ENCODE measurements at regions not wholly inside any gene's neighbourhood (a gene's known extent, or its start where the extent isn't known, plus 50 kb on each side); places are given as distances from the start of the nearest gene placed in this dataset.

DNA sequence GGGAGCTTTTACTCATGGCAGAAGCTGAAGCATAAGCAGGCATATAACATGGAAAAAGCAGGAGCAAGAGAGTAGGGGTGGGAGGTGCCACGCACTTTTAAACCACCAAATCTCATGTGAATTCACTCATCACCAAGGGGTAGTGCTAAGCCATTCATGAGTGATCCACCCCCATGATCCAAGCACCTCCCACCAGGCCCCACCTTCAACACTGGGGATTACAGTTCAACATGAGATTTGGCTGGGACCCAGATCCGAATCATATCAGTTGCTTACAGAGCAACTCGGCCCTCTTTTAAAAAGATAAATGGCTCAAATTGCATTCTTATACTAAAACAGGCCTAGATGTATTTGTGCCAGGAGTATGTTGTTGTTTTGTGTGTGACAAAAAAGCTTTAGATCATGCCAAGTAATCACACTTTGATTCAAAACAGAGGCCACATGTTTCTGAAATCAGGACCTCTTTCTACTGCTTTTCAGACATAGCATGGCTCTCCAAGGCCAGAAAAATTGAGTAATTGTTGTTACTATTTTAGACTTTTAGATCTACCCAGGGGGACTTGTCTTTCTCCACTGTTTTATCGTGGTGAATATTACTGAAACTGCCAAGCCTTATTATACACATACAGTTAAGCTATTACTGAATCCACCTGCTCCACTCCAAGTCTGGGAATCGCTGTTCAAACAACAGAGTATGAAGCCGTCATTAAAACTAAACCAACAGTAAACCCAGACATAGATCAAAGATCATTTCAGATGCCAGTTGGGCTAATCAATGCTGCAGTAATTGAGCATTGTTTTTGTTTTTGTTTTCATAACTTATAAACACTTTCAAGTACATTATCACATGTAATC is 163.3 kb downstream of the KCNJ2 start:
- H3K4me1 ChIP-seq (ENCODE audit: control insufficient read depth in 3 of 3, insufficient read depth in 2 of 3, low read depth in 1 of 3, low read length in 2 of 3) = no peaks in the 10 kb centered on the region
- no peak overlapping the region for H3K27ac ChIP-seq (ENCODE audit: low read depth in 1 of 3, low read length in 2 of 3)
- 24 to 58% (median 33%) methylated on average over 6 of the region's 6 CpGs for WGBS, 3 donors
- H3K27me3 ChIP-seq (ENCODE audit: control insufficient read depth in 3 of 3, insufficient read depth in 3 of 3, low read length in 3 of 3) = no peaks in the 10 kb centered on the region
- no peak for FAIRE-seq
- peaks cover 0 to 2% of the 10 kb centered on the region in 2 donors for H3K9me3 ChIP-seq (ENCODE audit: control insufficient read depth in 2 of 2, insufficient read depth in 1 of 2, low read depth in 1 of 2, low read length in 1 of 2)
- peak; percentile 6 to 34 for DNase-seq
- no peak overlapping the region for H3K4me3 ChIP-seq (ENCODE audit: low read depth in 1 of 3, low read length in 3 of 3)
- no peaks in the 10 kb centered on the region for H3K36me3 ChIP-seq (ENCODE audit: control insufficient read depth in 3 of 3, insufficient read depth in 2 of 3, low read depth in 1 of 3, low read length in 3 of 3)

DNA sequence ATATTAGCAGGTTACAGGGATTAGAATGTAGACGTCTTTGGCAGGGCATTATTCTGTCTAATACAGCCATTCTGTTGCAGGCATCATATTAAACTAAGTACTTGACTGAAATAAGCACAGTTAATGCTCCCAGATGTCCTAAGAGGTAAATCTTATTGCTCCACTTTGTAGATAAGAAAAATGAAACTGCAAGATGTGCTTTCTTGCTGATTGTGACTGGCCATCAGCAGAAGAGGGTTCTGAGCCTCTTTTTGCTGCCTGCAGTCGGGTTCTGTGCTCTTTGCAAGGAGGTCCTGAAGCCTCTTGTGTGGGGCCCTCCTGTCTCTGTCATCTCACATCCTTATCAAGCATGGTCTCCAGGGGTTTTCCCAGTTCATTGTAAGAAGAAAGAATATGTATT is 167.1 kb downstream of the KCNJ2 start:
- 28 to 52% (median 36%) methylated on average over 2 of the region's 2 CpGs for WGBS, 3 donors
- FAIRE-seq = no peak
- no peak overlapping the region for H3K27ac ChIP-seq (ENCODE audit: low read depth in 1 of 3, low read length in 2 of 3)

DNA sequence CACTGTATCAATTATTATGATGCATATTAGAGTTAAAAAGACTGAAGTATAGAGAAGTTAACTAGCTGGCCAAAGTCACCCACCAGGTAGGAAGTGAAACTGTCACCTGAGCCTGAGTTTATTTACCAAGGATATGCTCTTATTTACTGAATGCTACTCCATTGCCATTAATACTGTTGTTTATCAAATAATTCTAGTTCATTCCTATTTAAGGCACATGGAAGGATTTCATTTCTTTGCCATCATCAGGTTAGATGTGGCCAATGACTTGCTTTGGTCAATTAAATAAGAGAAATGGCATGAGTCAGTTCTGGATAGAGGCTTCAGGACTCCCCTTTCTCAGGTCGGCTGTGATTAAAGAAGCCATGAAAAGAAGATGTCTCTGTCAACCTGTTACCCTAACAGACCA is 169.6 kb downstream of the KCNJ2 start:
- Histone ChIP-seq H3K36me3 (ENCODE audit: control insufficient read depth in 3 of 3, insufficient read depth in 2 of 3, low read depth in 1 of 3, low read length in 3 of 3) (no peaks in the 10 kb centered on the region), H3K4me1 (ENCODE audit: control insufficient read depth in 3 of 3, insufficient read depth in 2 of 3, low read depth in 1 of 3, low read length in 2 of 3) (no peaks in the 10 kb centered on the region), H3K9me3 (ENCODE audit: control insufficient read depth in 2 of 2, insufficient read depth in 1 of 2, low read depth in 1 of 2, low read length in 1 of 2) (no peaks in the 10 kb centered on the region), H3K27ac (ENCODE audit: low read depth in 1 of 3, low read length in 2 of 3) (no peak overlapping the region), H3K4me3 (ENCODE audit: low read depth in 1 of 3, low read length in 3 of 3) (no peak overlapping the region), H3K27me3 (ENCODE audit: control insufficient read depth in 3 of 3, insufficient read depth in 3 of 3, low read length in 3 of 3) (no peaks in the 10 kb centered on the region)
- DNase-seq (no peak), FAIRE-seq (no peak)
- WGBS, 3 donors = 81 to 85% (median 84%) methylated on average over 1 of the region's 1 CpG

More for the DNA sequence above, 167.1 kb downstream of the KCNJ2 start:
- no peaks in the 10 kb centered on the region for H3K4me1 ChIP-seq (ENCODE audit: control insufficient read depth in 3 of 3, insufficient read depth in 2 of 3, low read depth in 1 of 3, low read length in 2 of 3)
- H3K4me3 ChIP-seq (ENCODE audit: low read depth in 1 of 3, low read length in 3 of 3) = no peak overlapping the region
- H3K36me3 ChIP-seq (ENCODE audit: control insufficient read depth in 3 of 3, insufficient read depth in 2 of 3, low read depth in 1 of 3, low read length in 3 of 3) = no peaks in the 10 kb centered on the region
- H3K9me3 ChIP-seq (ENCODE audit: control insufficient read depth in 2 of 2, insufficient read depth in 1 of 2, low read depth in 1 of 2, low read length in 1 of 2) = peaks cover 0 to 2% of the 10 kb centered on the region in 2 donors
- H3K27me3 ChIP-seq (ENCODE audit: control insufficient read depth in 3 of 3, insufficient read depth in 3 of 3, low read length in 3 of 3) = no peaks in the 10 kb centered on the region
- no peak for DNase-seq

DNA sequence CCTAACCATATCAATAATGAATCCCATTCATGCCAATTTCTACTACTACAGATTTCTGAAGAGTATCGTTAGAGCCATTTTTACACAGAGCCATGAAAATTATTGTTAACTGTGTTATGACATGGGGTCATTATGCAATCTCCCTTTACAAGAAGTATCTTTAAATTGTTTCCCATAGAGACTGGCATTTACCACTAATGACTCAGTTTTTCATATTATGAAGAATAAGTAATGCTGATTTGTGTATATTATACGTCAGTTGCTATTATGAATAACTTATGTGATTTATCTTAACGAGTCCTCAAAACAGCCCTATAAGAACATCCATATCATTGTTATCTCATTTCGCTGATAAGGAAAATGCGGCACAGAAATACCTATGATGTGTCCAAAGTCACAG is 173.8 kb downstream of the KCNJ2 start:
- no peaks in the 10 kb centered on the region for H3K36me3 ChIP-seq (ENCODE audit: control insufficient read depth in 3 of 3, insufficient read depth in 2 of 3, low read depth in 1 of 3, low read length in 3 of 3)
- no peak for DNase-seq
- H3K27me3 ChIP-seq (ENCODE audit: control insufficient read depth in 3 of 3, insufficient read depth in 3 of 3, low read length in 3 of 3) = no peaks in the 10 kb centered on the region
- 56 to 64% (median 62%) methylated on average over 5 of the region's 5 CpGs for WGBS, 3 donors
- no peaks in the 10 kb centered on the region for H3K4me1 ChIP-seq (ENCODE audit: control insufficient read depth in 3 of 3, insufficient read depth in 2 of 3, low read depth in 1 of 3, low read length in 2 of 3)
- FAIRE-seq = no peak
- H3K4me3 ChIP-seq (ENCODE audit: low read depth in 1 of 3, low read length in 3 of 3) = no peak overlapping the region
- H3K27ac ChIP-seq (ENCODE audit: low read depth in 1 of 3, low read length in 2 of 3) = no peak overlapping the region
- H3K9me3 ChIP-seq (ENCODE audit: control insufficient read depth in 2 of 2, insufficient read depth in 1 of 2, low read depth in 1 of 2, low read length in 1 of 2) = no peaks in the 10 kb centered on the region

DNA sequence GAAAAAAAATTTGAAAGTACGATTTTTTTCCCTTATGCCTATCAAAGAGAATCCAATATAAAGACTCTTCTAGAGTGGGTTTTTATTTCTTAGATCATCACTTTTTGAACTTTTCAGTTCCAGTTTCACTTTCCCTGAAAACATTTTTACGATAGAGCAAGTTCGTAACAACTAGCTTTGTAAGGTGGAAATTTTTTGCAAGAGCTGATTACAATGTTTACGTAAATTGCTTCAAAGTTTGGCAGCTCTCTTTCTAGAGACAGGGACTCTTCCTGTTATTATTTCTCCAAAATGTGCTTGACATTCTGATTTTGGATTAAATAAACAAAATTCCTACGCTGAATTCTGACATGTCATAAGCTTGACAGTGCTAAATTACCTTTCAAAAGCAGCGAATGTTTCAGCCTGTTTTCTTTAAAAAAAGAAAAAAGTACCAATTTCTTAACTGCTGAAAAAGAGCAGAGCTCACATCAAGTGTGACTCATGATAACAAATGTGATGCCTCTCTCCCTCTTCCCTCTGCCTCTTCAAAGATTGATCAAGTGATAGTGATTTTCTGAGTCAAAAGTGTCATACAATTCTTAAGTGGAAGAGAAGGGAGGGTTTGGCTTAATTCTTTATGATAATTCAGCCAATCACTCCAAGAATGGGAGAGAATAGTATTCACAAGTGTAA is 175.2 kb downstream of the KCNJ2 start:
- Histone ChIP-seq H3K27ac (ENCODE audit: low read depth in 1 of 3, low read length in 2 of 3) (no peak overlapping the region), H3K27me3 (ENCODE audit: control insufficient read depth in 3 of 3, insufficient read depth in 3 of 3, low read length in 3 of 3) (no peaks in the 10 kb centered on the region), H3K36me3 (ENCODE audit: control insufficient read depth in 3 of 3, insufficient read depth in 2 of 3, low read depth in 1 of 3, low read length in 3 of 3) (no peaks in the 10 kb centered on the region), H3K4me1 (ENCODE audit: control insufficient read depth in 3 of 3, insufficient read depth in 2 of 3, low read depth in 1 of 3, low read length in 2 of 3) (no peaks in the 10 kb centered on the region), H3K4me3 (ENCODE audit: low read depth in 1 of 3, low read length in 3 of 3) (no peak overlapping the region), H3K9me3 (ENCODE audit: control insufficient read depth in 2 of 2, insufficient read depth in 1 of 2, low read depth in 1 of 2, low read length in 1 of 2) (no peaks in the 10 kb centered on the region)
- FAIRE-seq (no peak), DNase-seq (peak in 1 of 2 donors; percentile 31)
- 3 to 8% (median 5%) methylated on average over 6 of the region's 6 CpGs for WGBS, 3 donors

DNA sequence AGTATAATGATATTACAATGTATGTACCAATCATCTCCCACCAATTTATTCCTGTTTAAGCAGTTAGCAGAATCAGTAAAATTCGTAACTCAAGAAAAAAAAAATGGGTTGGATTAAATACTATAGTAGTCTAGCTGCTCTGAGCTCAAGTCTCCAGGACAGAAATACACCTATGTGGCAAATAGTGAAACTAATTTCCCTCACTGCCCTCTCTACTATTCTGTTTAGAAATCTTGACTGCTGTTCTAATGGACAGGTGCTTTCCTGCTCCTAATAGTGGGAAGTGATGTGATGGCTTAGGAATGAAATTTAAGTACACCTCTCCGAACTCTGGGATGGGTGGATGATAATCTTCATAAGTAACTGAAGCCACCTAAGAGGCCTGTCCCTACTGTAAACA is 175.7 kb downstream of the KCNJ2 start:
- no peaks in the 10 kb centered on the region for H3K36me3 ChIP-seq (ENCODE audit: control insufficient read depth in 3 of 3, insufficient read depth in 2 of 3, low read depth in 1 of 3, low read length in 3 of 3)
- no peak overlapping the region for H3K4me3 ChIP-seq (ENCODE audit: low read depth in 1 of 3, low read length in 3 of 3)
- no peak overlapping the region for H3K27ac ChIP-seq (ENCODE audit: low read depth in 1 of 3, low read length in 2 of 3)
- FAIRE-seq (no peak), DNase-seq (no peak)
- H3K9me3 ChIP-seq (ENCODE audit: control insufficient read depth in 2 of 2, insufficient read depth in 1 of 2, low read depth in 1 of 2, low read length in 1 of 2) = no peaks in the 10 kb centered on the region
- no peaks in the 10 kb centered on the region for H3K27me3 ChIP-seq (ENCODE audit: control insufficient read depth in 3 of 3, insufficient read depth in 3 of 3, low read length in 3 of 3)
- 27 to 60% (median 47%) methylated on average over 2 of the region's 2 CpGs for WGBS, 3 donors
- no peaks in the 10 kb centered on the region for H3K4me1 ChIP-seq (ENCODE audit: control insufficient read depth in 3 of 3, insufficient read depth in 2 of 3, low read depth in 1 of 3, low read length in 2 of 3)

DNA sequence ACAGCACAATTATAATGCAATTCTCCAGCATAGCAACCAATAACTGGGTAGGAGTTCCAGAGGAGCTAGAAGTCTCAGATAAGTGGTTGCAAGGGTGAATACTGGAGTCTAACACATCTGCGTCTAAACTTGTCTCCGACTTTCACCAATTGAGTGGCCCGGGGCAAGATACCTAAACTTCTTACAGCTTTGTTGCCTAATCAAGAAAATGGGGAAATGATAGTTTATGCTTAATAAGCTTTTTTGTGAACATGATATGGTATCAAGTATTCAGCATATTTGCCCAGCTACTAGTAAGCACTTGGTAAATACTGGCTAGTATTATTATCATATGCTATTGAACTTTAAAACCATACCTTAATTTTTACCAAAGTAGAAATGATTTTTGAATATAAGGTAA is 183.5 kb downstream of the KCNJ2 start:
- H3K27me3 ChIP-seq (ENCODE audit: control insufficient read depth in 3 of 3, insufficient read depth in 3 of 3, low read length in 3 of 3) = no peaks in the 10 kb centered on the region
- H3K27ac ChIP-seq (ENCODE audit: low read depth in 1 of 3, low read length in 2 of 3) = no peak overlapping the region
- H3K36me3 ChIP-seq (ENCODE audit: control insufficient read depth in 3 of 3, insufficient read depth in 2 of 3, low read depth in 1 of 3, low read length in 3 of 3) = no peaks in the 10 kb centered on the region
- WGBS, 3 donors = 89 to 93% (median 89%) methylated on average over 3 of the region's 3 CpGs
- FAIRE-seq (no peak), DNase-seq (no peak)
- H3K4me1 ChIP-seq (ENCODE audit: control insufficient read depth in 3 of 3, insufficient read depth in 2 of 3, low read depth in 1 of 3, low read length in 2 of 3) = no peaks in the 10 kb centered on the region
- H3K4me3 ChIP-seq (ENCODE audit: low read depth in 1 of 3, low read length in 3 of 3) = no peak overlapping the region
- H3K9me3 ChIP-seq (ENCODE audit: control insufficient read depth in 2 of 2, insufficient read depth in 1 of 2, low read depth in 1 of 2, low read length in 1 of 2) = peaks cover 0 to 3% of the 10 kb centered on the region in 2 donors

DNA sequence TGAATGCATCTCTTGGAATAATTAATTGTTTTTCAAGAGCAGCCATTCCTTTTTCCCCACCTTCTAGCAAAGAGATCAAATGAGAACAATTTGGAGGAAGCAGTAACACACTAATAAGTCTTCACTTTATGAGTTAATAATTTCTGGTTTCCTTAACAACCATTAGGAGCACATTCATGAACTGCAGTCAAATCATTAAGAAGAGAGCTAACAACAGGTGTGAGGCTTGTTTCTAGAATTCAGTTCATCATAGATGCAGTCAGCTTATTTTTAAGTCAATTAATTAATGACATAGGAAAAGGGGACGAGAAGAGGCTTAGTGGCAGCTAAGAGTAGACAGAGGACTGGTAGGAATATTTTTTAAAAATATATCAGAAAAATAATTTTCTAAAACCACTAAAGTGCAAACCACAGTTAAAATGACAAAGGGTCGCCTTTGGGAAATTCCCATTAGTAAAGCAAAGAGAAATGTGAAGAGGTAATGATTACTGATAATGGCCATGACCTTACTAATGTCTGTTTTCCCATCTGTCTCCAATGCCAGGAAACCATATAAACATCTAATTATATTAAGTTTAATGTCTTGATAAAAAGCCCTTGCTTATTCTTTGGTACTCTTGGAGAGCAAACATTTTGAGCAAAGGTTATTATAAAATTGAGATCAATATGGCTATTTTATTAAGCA is 184.2 kb downstream of the KCNJ2 start:
- WGBS, 3 donors = 65 to 81% (median 67%) methylated on average over 2 of the region's 2 CpGs
- Histone ChIP-seq H3K36me3 (ENCODE audit: control insufficient read depth in 3 of 3, insufficient read depth in 2 of 3, low read depth in 1 of 3, low read length in 3 of 3) (no peaks in the 10 kb centered on the region), H3K4me3 (ENCODE audit: low read depth in 1 of 3, low read length in 3 of 3) (no peak overlapping the region), H3K4me1 (ENCODE audit: control insufficient read depth in 3 of 3, insufficient read depth in 2 of 3, low read depth in 1 of 3, low read length in 2 of 3) (no peaks in the 10 kb centered on the region), H3K27ac (ENCODE audit: low read depth in 1 of 3, low read length in 2 of 3) (no peak overlapping the region), H3K9me3 (ENCODE audit: control insufficient read depth in 2 of 2, insufficient read depth in 1 of 2, low read depth in 1 of 2, low read length in 1 of 2) (peaks cover 0 to 3% of the 10 kb centered on the region in 2 donors), H3K27me3 (ENCODE audit: control insufficient read depth in 3 of 3, insufficient read depth in 3 of 3, low read length in 3 of 3) (no peaks in the 10 kb centered on the region)
- no peak for FAIRE-seq
- no peak for DNase-seq
